GM12891 (cell line): ENCODE measurements at regions not wholly inside any gene's neighbourhood (a gene's known extent, or its start where the extent isn't known, plus 50 kb on each side); places are given as distances from the start of the nearest gene placed in this dataset.

Source experiments
- POLR2A ChIP-seq: IDR thresholded peaks from 2 replicates; pipeline ENCODE4 v1.6.1; 2011; ENCODE audit warnings: low read depth, low read length, control low read depth
- POLR2AphosphoS5 ChIP-seq: IDR thresholded peaks from 2 replicates; pipeline ENCODE4 v1.6.1; 2011; ENCODE audit warnings: low read depth, low read length, control low read depth
- TAF1 ChIP-seq: IDR thresholded peaks from 2 replicates; pipeline ENCODE4 v1.6.1; 2011; ENCODE audit warnings: low read depth, low read length, control low read depth

- TF ChIP-seq POLR2A, result no peak
- TF ChIP-seq TAF1, result no peak
- no peak for TF ChIP-seq POLR2AphosphoS5
Measured at GRCh38 chr18:46298511-46298910, 194.3 kb downstream of the HAUS1 start.
